GM21381 (cell line): ENCODE measurements at regions not wholly inside any gene's neighbourhood (a gene's known extent, or its start where the extent isn't known, plus 50 kb on each side); places are given as distances from the start of the nearest gene placed in this dataset.

Experiments
- ATAC-seq: cut with Tn5 transposase; IDR thresholded peaks from one replicate; pipeline ENCODE4 v1.9.1; 2021; ENCODE audit warnings: mild to moderate bottlenecking, moderate library complexity; ENCODE audit not compliant: unreplicated experiment

DNA sequence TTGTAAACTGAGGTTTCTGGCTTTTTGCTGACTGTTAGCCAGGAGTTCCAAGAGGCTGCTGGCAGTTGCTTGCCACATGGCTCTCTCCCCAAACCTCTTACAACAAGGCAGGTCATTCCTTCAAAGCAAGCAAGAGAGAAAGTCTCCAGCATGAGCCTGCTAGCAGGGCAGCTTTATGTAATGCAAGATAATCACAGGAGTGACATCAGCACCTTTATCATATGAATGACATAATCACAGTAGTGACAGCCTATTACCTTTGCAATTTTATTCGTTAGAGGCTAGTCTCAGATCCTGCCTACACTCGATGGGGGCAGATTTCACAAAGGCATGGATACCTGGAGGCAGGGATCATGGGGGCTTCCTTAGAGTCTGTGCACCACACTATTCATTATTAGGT is 79.5 kb upstream of the KCNJ16 start:
- ATAC-seq = no peak

DNA sequence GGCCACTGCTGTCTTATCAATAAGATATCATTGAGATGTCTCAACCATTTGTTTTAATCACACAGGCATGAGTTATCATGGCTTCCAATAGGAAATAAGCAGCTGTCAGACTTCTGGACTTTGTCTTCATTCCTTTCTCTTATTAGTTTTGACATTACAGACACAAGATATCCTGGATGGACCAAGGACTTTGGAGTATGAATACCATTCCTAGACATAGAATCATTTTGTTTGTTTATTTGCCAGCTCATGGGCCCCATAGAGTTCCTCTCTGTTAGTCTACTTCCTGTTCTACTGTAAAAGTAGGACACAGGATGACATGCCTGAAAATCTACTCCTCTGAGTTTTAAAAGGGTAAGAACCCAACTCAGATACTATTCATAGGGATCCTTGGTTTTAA is 77.7 kb upstream of the KCNJ16 start:
- no peak for ATAC-seq

DNA sequence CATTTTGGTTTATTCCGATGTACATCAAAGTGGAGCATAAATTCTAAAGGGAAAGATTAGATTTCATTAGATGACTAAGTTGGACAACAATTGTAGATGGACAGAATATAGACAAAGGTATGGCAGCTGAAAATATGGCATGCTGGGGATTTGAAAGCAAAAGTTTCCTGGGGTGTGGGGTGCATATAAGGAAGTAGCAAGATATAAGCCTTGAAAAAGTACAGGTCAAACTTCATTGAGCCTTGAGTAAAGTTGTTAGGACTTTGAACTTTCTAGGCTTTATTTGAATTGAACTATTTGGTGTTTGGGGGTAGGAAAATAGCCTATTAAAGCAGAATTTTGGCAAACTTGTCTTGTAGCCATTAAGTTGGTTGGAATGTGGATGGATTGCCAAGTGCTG is 75.8 kb upstream of the KCNJ16 start:
- ATAC-seq = no peak

DNA sequence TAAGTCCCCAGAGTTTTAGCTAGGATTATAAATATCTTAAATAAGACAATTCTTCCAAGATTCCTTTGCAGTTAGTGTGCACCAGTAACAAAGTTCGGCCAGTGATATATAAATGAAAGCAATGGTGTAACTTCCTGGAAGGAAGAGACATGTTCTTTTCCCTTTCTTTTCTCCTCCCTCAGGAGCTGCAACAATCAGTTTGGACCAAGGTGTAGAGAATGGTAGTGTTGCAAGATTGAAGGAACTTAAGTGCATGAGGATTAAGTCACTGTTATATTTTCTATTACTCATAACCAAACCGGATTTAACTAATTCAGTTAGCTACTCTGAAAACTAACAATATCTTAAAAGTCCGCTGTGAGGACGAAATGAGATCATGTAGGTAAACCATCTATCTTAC is 68.9 kb upstream of the KCNJ16 start:
- ATAC-seq = no peak

DNA sequence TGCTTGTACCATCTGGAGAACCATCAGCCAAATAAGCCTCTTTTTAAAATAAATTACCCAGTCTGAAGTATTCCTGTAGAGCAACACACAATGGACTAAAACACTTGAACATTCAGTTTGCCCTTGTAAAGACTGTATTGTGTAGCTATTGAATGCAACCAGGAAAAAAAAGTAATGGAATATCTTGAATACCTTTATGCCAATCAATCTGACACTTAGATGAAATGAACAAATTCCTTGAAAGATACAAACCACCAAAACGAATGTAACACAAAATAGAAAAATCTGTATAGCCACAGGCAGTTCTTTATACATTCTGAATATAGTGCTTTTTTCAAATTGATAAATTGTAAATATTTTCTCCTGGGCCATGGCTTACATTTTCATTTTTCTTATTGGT is 63.3 kb upstream of the KCNJ16 start:
- no peak for ATAC-seq

DNA sequence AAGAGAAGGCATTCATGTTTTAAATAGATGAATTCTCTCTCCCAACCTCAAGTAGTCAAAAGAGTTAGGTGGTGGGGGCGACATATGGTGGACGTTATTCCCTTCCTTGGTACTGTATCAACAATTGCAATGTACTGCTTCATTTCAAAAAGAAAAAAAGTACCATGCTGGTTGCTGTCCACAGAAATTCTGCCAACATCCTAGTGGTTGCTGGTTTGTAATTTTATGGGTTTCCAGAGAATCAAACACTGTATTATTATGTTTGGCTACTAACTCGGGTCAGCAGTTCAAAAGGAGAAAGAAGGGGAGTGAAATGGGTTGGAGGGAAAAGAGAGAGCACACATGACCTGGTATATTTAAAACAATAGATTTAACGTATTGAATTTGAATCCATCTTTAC is 61.1 kb upstream of the KCNJ16 start:
- no peak for ATAC-seq

DNA sequence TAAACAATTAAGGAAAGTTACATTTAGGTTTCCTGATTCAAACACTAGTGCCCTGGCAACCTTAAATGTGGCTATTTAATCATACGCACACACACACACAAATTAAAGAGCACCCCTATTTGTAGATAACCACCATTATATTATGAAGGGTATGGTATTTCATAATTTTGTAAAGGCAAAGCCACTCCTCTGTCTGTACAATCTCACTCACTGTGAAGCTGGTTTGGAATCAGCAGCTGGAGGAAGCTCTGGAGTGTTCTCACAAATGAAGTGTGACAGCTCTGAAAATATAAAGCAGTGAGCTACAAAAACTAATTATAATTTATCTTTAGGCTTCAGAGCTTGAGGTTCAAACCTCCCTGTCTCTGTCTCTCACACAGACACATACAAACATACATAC is 57.9 kb upstream of the KCNJ16 start:
- ATAC-seq = no peak

DNA sequence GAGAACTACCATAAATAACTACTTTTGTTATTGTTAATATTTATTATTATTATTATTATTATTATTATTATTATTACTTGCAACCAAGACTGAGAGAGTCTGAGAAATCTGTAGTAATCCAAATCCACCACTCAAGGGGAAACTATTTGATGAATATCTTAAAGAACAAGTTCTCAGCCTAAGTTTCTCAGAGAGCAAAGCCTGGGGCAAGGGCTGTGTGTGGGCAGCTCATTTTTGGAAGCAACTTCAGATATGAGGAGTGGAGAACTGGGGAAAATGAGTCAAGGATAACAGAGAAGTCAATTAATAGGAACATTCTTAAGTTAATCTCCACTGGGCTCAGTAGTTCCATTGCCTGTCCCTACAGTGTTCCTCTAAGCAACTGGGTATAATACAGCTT is 57.1 kb upstream of the KCNJ16 start:
- ATAC-seq = no peak

DNA sequence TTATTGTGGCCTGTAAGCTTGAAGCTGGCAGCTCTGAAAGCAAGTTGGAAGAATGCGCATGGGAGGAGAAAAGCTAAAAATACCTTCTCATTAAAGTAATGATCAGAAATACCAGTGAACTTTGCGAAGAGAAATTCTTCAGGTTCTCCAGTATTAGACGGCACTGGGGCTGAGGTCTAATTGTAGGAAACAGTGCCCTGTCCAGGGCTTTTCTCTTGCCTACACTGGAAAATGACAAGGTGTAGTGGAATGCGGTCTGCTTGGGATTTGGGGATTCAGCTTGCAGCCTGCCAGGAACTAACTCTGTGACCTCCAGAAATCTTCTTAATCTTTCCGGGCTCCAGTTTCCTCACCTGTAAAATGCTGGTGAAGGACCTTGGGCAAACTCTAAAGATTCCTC is 53.3 kb upstream of the KCNJ16 start:
- ATAC-seq = no peak

DNA sequence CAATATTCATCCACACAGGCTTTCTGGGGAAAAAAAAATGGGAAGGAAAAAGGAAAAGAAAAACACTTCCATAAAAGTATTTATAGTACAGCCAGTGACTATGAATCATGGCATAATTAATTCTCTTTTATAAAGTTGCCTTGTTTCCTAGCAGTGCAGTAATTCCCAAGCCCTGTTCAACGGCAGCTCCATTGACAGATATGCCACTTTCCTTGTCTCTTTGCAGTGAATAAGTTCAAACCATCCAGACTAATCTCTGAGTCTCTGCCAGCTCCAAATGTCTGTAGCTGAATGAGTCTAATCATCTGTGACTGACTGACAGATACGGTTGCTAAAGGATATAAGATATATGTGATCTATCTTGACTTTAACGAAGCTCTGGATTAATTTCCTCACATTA is 52.9 kb upstream of the KCNJ16 start:
- ATAC-seq = no peak

DNA sequence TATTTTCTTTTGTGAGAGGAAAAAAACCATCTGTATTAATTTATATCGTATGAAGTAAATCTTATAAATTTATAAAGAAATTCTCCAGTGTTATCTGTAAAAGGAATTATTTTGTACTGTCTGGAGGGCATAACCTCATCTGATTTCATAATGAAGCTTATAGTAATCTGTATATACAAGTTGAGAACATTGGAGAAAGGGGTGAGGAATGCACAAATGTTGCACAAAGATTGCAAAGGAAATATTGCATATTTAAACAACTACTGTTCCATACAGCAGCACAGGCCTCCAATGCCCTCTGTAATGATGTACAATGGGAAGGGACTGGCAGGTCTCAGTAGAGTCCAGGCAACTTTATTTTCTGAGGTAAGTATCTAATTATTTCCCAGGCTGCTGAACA is 50.8 kb upstream of the KCNJ16 start:
- ATAC-seq = no peak
